H1 (cell line): ENCODE measurements at regions not wholly inside any gene's neighbourhood (a gene's known extent, or its start where the extent isn't known, plus 50 kb on each side); places are given as distances from the start of the nearest gene placed in this dataset.

Source experiments
- CTCF ChIA-PET: fragments of 300-600 bp; sonication (Branson Sonifier 250); formaldehyde crosslinking; loops from one replicate; lab custom pipeline; 2021; ENCODE audit not compliant: partially characterized antibody; lab: Charles Lee
- POLR2A ChIA-PET: fragments of 300-600 bp; sonication (Branson Sonifier 250); formaldehyde crosslinking; loops from one replicate; lab custom pipeline; 2021; ENCODE audit warnings: inconsistent platforms; ENCODE audit not compliant: partially characterized antibody; lab: Charles Lee
- DNase-seq, 2 experiments: peaks; one replicate each; pipeline versions ENCODE4 v3.0.0 to v3.0.0-alpha.2; 2010 to 2022; ENCODE audit warnings: low spot score in 2 of 2, low read depth in 1 of 2, mixed read lengths in 1 of 2
- FAIRE-seq: peaks from 2 replicates; lab custom pipeline; 2011; peaks lifted over from hg19 to GRCh38; lab: Jason Lieb, UNC
- H2AFZ ChIP-seq: 2 replicates; pipeline ENCODE4 v1.8.1; 2012; ENCODE audit warnings: low read length, inconsistent platforms
- H2AK5ac ChIP-seq: 2 replicates; pipeline ENCODE4 v1.6.1; 2013; ENCODE audit warnings: low read depth, low read length
- H2BK120ac ChIP-seq: replicated peaks from 2 replicates; pipeline ENCODE3; 2013; ENCODE audit warnings: low read depth, low read length, inconsistent platforms
- H2BK12ac ChIP-seq: 2 replicates; pipeline ENCODE4 v1.6.1; 2013; ENCODE audit warnings: low read depth, low read length
- H2BK15ac ChIP-seq: 2 replicates; pipeline ENCODE4 v1.6.1; 2013; ENCODE audit warnings: low read length
- H2BK20ac ChIP-seq: 2 replicates; pipeline ENCODE4 v1.6.1; 2013; ENCODE audit warnings: low read length
- H2BK5ac ChIP-seq: 2 replicates; pipeline ENCODE4 v1.6.1; 2013; ENCODE audit warnings: low read depth, low read length
- H3K14ac ChIP-seq: 2 replicates; pipeline ENCODE4 v1.6.1; 2013; ENCODE audit warnings: inconsistent platforms; ENCODE audit not compliant: insufficient read length
- H3K18ac ChIP-seq: 2 replicates; pipeline ENCODE4 v1.6.1; 2013; ENCODE audit warnings: low read length; ENCODE audit errors: extremely low read depth
- H3K23ac ChIP-seq: 2 replicates; pipeline ENCODE4 v1.6.1; 2013; ENCODE audit warnings: inconsistent platforms; ENCODE audit not compliant: insufficient read length
- H3K23me2 ChIP-seq: 2 replicates; pipeline ENCODE4 v1.6.1; 2013; ENCODE audit warnings: low read depth, low read length
- H3K27ac ChIP-seq: 2 replicates; pipeline ENCODE4 v1.6.1; 2011; ENCODE audit warnings: low read depth, low read length, inconsistent platforms
- H3K27me3 ChIP-seq, 4 experiments: replicated peaks in 1 of 4; 1 replicate in 1 of 4; 2 replicates in 3 of 4; pipeline versions ENCODE4 v1.6.1 to v1.8.1; 2011 to 2013; ENCODE audit warnings: low read length in 3 of 4, mild to moderate bottlenecking in 3 of 4, inconsistent platforms in 2 of 4, mixed read lengths in 2 of 4, moderate library complexity in 1 of 4; ENCODE audit not compliant: control insufficient read depth in 3 of 4, insufficient read depth in 3 of 4; ENCODE audit errors: extremely low read depth in 1 of 4
- H3K36me3 ChIP-seq, 4 experiments: 2 replicates each; pipeline versions ENCODE4 v1.6.1 to v1.8.1; 2011 to 2013; ENCODE audit warnings: mild to moderate bottlenecking in 4 of 4, low read length in 3 of 4, moderate library complexity in 2 of 4, control low read depth in 1 of 4, inconsistent platforms in 1 of 4; ENCODE audit not compliant: insufficient read depth in 4 of 4, control insufficient read depth in 2 of 4
- H3K4ac ChIP-seq: replicated peaks from 2 replicates; pipeline ENCODE3; 2013; ENCODE audit warnings: low read length, low read depth, mixed read lengths, inconsistent platforms; ENCODE audit not compliant: insufficient read length
- H3K4me1 ChIP-seq, 4 experiments: replicated peaks in 1 of 4; 1 replicate in 1 of 4; 2 replicates in 3 of 4; pipeline versions ENCODE4 v1.6.1 to v1.8.1; 2011 to 2013; ENCODE audit warnings: low read length in 3 of 4, inconsistent platforms in 2 of 4, mixed read lengths in 1 of 4; ENCODE audit not compliant: insufficient read depth in 4 of 4, control insufficient read depth in 3 of 4
- H3K4me2 ChIP-seq, 2 experiments: 2 replicates each; pipeline versions ENCODE4 v1.6.1 to v1.8.1; 2011 to 2013; ENCODE audit warnings: low read depth in 2 of 2, low read length in 2 of 2, control low read depth in 1 of 2, inconsistent platforms in 1 of 2, mild to moderate bottlenecking in 1 of 2; ENCODE audit not compliant: insufficient read depth in 1 of 2
- H3K4me3 ChIP-seq, 4 experiments: fragments of 200-600, 300-600 bp in 1 of 4; sonication (generic), shearing (Covaris generic), sonication (Bioruptor Twin) in 1 of 4; 2 replicates each; pipeline versions ENCODE4 v1.5.1 to v1.8.1; 2011 to 2016; ENCODE audit warnings: low read length in 4 of 4, low read depth in 3 of 4, control low read depth in 2 of 4, inconsistent platforms in 2 of 4, mild to moderate bottlenecking in 2 of 4, mixed read lengths in 1 of 4, moderate library complexity in 1 of 4; ENCODE audit not compliant: insufficient read depth in 2 of 4; ENCODE audit errors: extremely low read depth in 1 of 4
- H3K56ac ChIP-seq: replicated peaks from 2 replicates; pipeline ENCODE3; 2013; ENCODE audit warnings: low read depth, mild to moderate bottlenecking, mixed read lengths, low read length, inconsistent platforms; ENCODE audit not compliant: insufficient read length
- H3K79me1 ChIP-seq: 2 replicates; pipeline ENCODE4 v1.6.1; 2013; ENCODE audit warnings: low read depth, low read length, control low read depth
- H3K79me2 ChIP-seq, 2 experiments: 2 replicates each; pipeline versions ENCODE4 v1.6.1 to v1.8.1; 2012 to 2013; ENCODE audit warnings: low read length in 2 of 2, mild to moderate bottlenecking in 2 of 2, inconsistent platforms in 1 of 2; ENCODE audit not compliant: insufficient read depth in 2 of 2, control insufficient read depth in 1 of 2
- H3K9ac ChIP-seq, 4 experiments: replicated peaks in 1 of 4; 1 replicate in 1 of 4; 2 replicates in 3 of 4; pipeline versions ENCODE4 v1.6.1 to v1.8.1; 2011 to 2013; ENCODE audit warnings: low read depth in 3 of 4, low read length in 3 of 4, control low read depth in 2 of 4, mild to moderate bottlenecking in 2 of 4, moderate library complexity in 2 of 4, inconsistent platforms in 1 of 4; ENCODE audit errors: extremely low read depth in 1 of 4
- H3K9me3 ChIP-seq, 2 experiments: 2 replicates each; pipeline versions ENCODE4 v1.6.1 to v1.8.1; 2012 to 2013; ENCODE audit warnings: mild to moderate bottlenecking in 2 of 2, moderate library complexity in 2 of 2, control low read depth in 1 of 2, inconsistent platforms in 1 of 2, low read depth in 1 of 2, low read length in 1 of 2, mixed read lengths in 1 of 2; ENCODE audit not compliant: insufficient read depth in 2 of 2
- H4K20me1 ChIP-seq, 2 experiments: replicated peaks in 1 of 2; 2 replicates each; pipeline versions ENCODE3 to v1.8.1; 2011 to 2013; ENCODE audit warnings: inconsistent platforms in 2 of 2, low read length in 2 of 2, mild to moderate bottlenecking in 1 of 2; ENCODE audit not compliant: insufficient read depth in 2 of 2, control insufficient read depth in 1 of 2
- H4K5ac ChIP-seq: 2 replicates; pipeline ENCODE4 v1.6.1; 2013; ENCODE audit warnings: low read length, low read depth, mixed read lengths, inconsistent platforms; ENCODE audit not compliant: insufficient read length
- H4K8ac ChIP-seq: 2 replicates; pipeline ENCODE4 v1.8.0; 2013; ENCODE audit warnings: mild to moderate bottlenecking, moderate library complexity, low read length, inconsistent platforms; ENCODE audit not compliant: insufficient read depth; ENCODE audit errors: extremely low read depth
- H4K91ac ChIP-seq: replicated peaks from 2 replicates; pipeline ENCODE3; 2013; ENCODE audit warnings: low read length, mixed read lengths, inconsistent platforms; ENCODE audit not compliant: insufficient read length
- BCL11A ChIP-seq, 2 experiments: IDR thresholded peaks; one replicate each; pipeline ENCODE4 v1.6.1; 2011; ENCODE audit warnings: low read depth in 2 of 2, low read length in 2 of 2, mild to moderate bottlenecking in 2 of 2
- MAFK ChIP-seq: IDR thresholded peaks from 2 replicates; pipeline ENCODE4 v1.6.1; 2012; ENCODE audit warnings: low read depth, mild to moderate bottlenecking, improper control_type of control experiment, low read length
- SAP30 ChIP-seq: fragments of 300-600 bp; sonication (generic); IDR thresholded peaks from 2 replicates; pipeline ENCODE4 v1.7.1; 2012; ENCODE audit warnings: low read length, moderate library complexity, mild to moderate bottlenecking, inconsistent platforms; ENCODE audit not compliant: insufficient read depth, insufficient replicate concordance
- WGBS, 2 experiments: shearing (Covaris generic) in 1 of 2; methylation state at CpG; one replicate each; pipeline versions ENCODE4 v1.1.6 to v1.1.7; 2013 to 2015; ENCODE audit warnings: low lambda C conversion rate in 2 of 2, mixed read lengths in 2 of 2, inconsistent platforms in 1 of 2, low coverage in 1 of 2, missing lambda C conversion rate in 1 of 2; ENCODE audit not compliant: insufficient replicate concordance in 2 of 2, insufficient coverage in 1 of 2, insufficient read length in 1 of 2; ENCODE audit errors: extremely low coverage in 1 of 2, missing lambda C conversion rate in 1 of 2; 5-methylcytosine and 5-hydroxymethylcytosine counted together
- TF ChIP-seq, protein P1 (sequence below): IDR thresholded peaks from 2 replicates; pipeline ENCODE4 v1.6.1; 2012; ENCODE audit warnings: low read length, inconsistent platforms

- Histone ChIP-seq H3K27me3 (no peaks in the 10 kb centered on the region), H3K9ac (no peak overlapping the region), H3K23me2 (no peaks in the 10 kb centered on the region), H2AFZ (no peak overlapping the region), H2AK5ac (no peak overlapping the region), H2BK120ac (no peak overlapping the region)
- no peak for DNase-seq
- POLR2A ChIA-PET, result no interaction called here
- TF ChIP-seq, protein P1, sequence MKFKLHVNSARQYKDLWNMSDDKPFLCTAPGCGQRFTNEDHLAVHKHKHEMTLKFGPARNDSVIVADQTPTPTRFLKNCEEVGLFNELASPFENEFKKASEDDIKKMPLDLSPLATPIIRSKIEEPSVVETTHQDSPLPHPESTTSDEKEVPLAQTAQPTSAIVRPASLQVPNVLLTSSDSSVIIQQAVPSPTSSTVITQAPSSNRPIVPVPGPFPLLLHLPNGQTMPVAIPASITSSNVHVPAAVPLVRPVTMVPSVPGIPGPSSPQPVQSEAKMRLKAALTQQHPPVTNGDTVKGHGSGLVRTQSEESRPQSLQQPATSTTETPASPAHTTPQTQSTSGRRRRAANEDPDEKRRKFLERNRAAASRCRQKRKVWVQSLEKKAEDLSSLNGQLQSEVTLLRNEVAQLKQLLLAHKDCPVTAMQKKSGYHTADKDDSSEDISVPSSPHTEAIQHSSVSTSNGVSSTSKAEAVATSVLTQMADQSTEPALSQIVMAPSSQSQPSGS, result no peak
- TF ChIP-seq MAFK (no peak), BCL11A (IDR thresholded peaks at IDR 0.05; ENCODE audit: low read depth in 2 of 2, low read length in 2 of 2) (no peak), SAP30 (no peak)
- TF ChIP-seq, all 59 proteins: peak for 0
- no peak overlapping the region for H4K8ac ChIP-seq
- no peaks in the 10 kb centered on the region for H3K9me3 ChIP-seq
- H2BK15ac ChIP-seq, result no peak overlapping the region
- H3K4ac ChIP-seq, result no peak overlapping the region
- no peak overlapping the region for H4K5ac ChIP-seq
- H3K36me3 ChIP-seq, result no peaks in the 10 kb centered on the region
- no peak overlapping the region for H3K14ac ChIP-seq
- H3K4me3 ChIP-seq, result no peak overlapping the region
- no peak overlapping the region for H2BK5ac ChIP-seq
- H4K20me1 ChIP-seq, result no peaks in the 10 kb centered on the region
- no peak overlapping the region for H2BK12ac ChIP-seq
- no peak overlapping the region for H3K4me2 ChIP-seq
- H4K91ac ChIP-seq, result no peak overlapping the region
- no peak overlapping the region for H3K27ac ChIP-seq
- no peak overlapping the region for H3K18ac ChIP-seq
- no peak overlapping the region for H3K56ac ChIP-seq
- H3K79me2 ChIP-seq, result no peaks in the 10 kb centered on the region
- H3K23ac ChIP-seq, result no peak overlapping the region
- WGBS, 2 experiments, result 90% methylated on average over 4 of the region's 4 CpGs; no CpG with 5 or more reads in 1 of the 2 experiments
- peaks cover 0 to 4% (median 0%) of the 10 kb centered on the region in 4 experiments; a peak in 1 of 7 replicates for H3K4me1 ChIP-seq
- no peak overlapping the region for H2BK20ac ChIP-seq
- FAIRE-seq, result no peak
- CTCF ChIA-PET, result interaction anchor here (0.6 kb wide), 1 partner anchor 83 kb away, joined by 5 read pairs; no protein-coding TSS in a partner anchor
- no peaks in the 10 kb centered on the region for H3K79me1 ChIP-seq
Measured at GRCh38 chr18:43965691-43966090, 688.4 kb upstream of the SYT4 start.
